ENCODE measurements at regions not wholly inside any gene's neighbourhood (a gene's known extent, or its start where the extent isn't known, plus 50 kb on each side); places are given as distances from the start of the nearest gene placed in this dataset.

DNA sequence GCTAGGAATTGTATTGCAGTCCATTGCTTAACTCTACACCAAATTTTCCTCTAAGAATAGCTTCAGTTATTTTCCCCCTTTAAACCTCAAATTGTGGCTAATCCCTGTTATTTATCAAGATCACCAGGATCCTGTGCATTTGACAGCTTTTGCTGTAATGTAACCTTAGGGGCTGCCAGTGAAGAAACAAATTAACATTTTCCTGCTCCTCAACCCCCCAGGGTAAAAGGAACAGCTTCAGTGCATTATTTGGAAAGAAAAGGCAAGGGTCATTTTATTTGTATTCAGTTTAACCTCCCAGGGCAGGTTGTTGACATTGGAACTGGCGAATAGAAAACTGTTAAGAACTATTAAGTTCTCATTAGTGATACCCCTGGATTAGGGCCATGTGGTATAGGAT, 57.0 kb downstream of the PCDH20 start:
- H3K27ac ChIP-seq = no peak overlapping the region
- no peak for TF ChIP-seq POLR2A (IDR thresholded peaks at IDR 0.05)
- no peak for TF ChIP-seq CTCF (IDR thresholded peaks at IDR 0.05)
- H3K4me1 ChIP-seq = no peaks in the 10 kb centered on the region
- no peaks in the 10 kb centered on the region for H3K9me3 ChIP-seq
- H3K27me3 ChIP-seq = no peaks in the 10 kb centered on the region
- intact Hi-C loops (cut with DNase I; ENCODE audit: low total_unique reads) = no loop called here
- 28 to 69% methylated on average over 1 of the region's 1 CpG for WGBS, 2 donors
- H3K36me3 ChIP-seq (ENCODE audit: low read depth, missing control alignments) = no peaks in the 10 kb centered on the region
- DNase-seq = no peak
- H3K4me3 ChIP-seq = no peak overlapping the region

GRCh38 chr13:61350341-61350740, 65.3 kb downstream of the PCDH20 start:
- no peaks in the 10 kb centered on the region for H3K36me3 ChIP-seq (ENCODE audit: low read depth, missing control alignments)
- H3K9me3 ChIP-seq = no peaks in the 10 kb centered on the region
- no peak overlapping the region for H3K27ac ChIP-seq
- no peak for TF ChIP-seq CTCF (IDR thresholded peaks at IDR 0.05)
- no peak for TF ChIP-seq POLR2A (IDR thresholded peaks at IDR 0.05)
- intact Hi-C loops (cut with DNase I; ENCODE audit: low total_unique reads) = no loop called here
- DNase-seq = no peak
- H3K4me3 ChIP-seq = no peak overlapping the region
- no peaks in the 10 kb centered on the region for H3K4me1 ChIP-seq
- H3K27me3 ChIP-seq = no peaks in the 10 kb centered on the region
- WGBS, 2 donors = 79 to 82% methylated on average over 5 of the region's 5 CpGs

GRCh38 chr13:61339054-61339621, 76.5 kb downstream of the PCDH20 start:
- H3K4me3 ChIP-seq = peak overlapping the region; percentile 38 to 50
- DNase-seq = peak; percentile 61

DNA sequence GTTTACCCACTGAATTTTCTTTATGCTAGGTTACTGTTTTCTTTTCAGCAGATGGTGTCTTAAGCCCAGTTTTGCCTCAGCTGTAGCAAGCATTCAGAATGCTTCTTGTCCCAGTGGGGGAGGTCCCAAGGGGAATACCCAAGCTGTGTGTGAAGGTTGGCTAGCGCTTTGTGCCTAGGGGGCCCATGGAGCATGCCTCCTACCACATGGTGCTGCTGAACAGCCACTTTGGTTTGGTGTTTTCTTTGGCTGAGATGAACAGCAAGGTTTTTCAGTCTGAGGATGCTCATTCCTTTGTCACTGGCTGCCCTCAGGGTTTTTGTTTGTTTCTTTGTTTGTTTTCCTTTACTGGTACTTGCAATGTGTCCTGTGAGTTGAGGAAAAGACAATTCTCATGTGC, 99.0 kb downstream of the PCDH20 start:
- WGBS, 2 donors = 85 to 88% methylated on average over 1 of the region's 1 CpG
- no peaks in the 10 kb centered on the region for H3K9me3 ChIP-seq
- no peaks in the 10 kb centered on the region for H3K27me3 ChIP-seq
- no peak overlapping the region for H3K4me3 ChIP-seq
- H3K27ac ChIP-seq = no peak overlapping the region
- no peak for DNase-seq
- intact Hi-C loops (cut with DNase I; ENCODE audit: low total_unique reads) = no loop called here
- H3K4me1 ChIP-seq = no peaks in the 10 kb centered on the region
- TF ChIP-seq POLR2A (IDR thresholded peaks at IDR 0.05) (no peak), CTCF (IDR thresholded peaks at IDR 0.05) (no peak)
- H3K36me3 ChIP-seq (ENCODE audit: low read depth, missing control alignments) = no peaks in the 10 kb centered on the region

More at GRCh38 chr13:61339054-61339621, 76.5 kb downstream of the PCDH20 start:
- intact Hi-C loops (cut with DNase I; ENCODE audit: low total_unique reads) = no loop called here
- WGBS, 2 donors = 82 to 91% methylated on average over 8 to 45 of the region's 45 CpGs
- H3K9me3 ChIP-seq = no peaks in the 10 kb centered on the region
- H3K36me3 ChIP-seq (ENCODE audit: low read depth, missing control alignments) = no peaks in the 10 kb centered on the region
- H3K27me3 ChIP-seq = no peaks in the 10 kb centered on the region
- no peaks in the 10 kb centered on the region for H3K4me1 ChIP-seq
- H3K27ac ChIP-seq = no peak overlapping the region
- TF ChIP-seq CTCF (IDR thresholded peaks at IDR 0.05) (no peak), POLR2A (IDR thresholded peaks at IDR 0.05) (no peak)

- H3K4me3 ChIP-seq = no peak overlapping the region
- WGBS, 2 donors = 86 to 90% methylated on average over 2 of the region's 2 CpGs
- TF ChIP-seq POLR2A (IDR thresholded peaks at IDR 0.05) (no peak), CTCF (IDR thresholded peaks at IDR 0.05) (no peak)
- H3K4me1 ChIP-seq = no peaks in the 10 kb centered on the region
- no peaks in the 10 kb centered on the region for H3K36me3 ChIP-seq (ENCODE audit: low read depth, missing control alignments)
- intact Hi-C loops (cut with DNase I; ENCODE audit: low total_unique reads) = no loop called here
- H3K9me3 ChIP-seq = no peaks in the 10 kb centered on the region
- no peak for DNase-seq
- no peak overlapping the region for H3K27ac ChIP-seq
- H3K27me3 ChIP-seq = peaks cover 3% of the 10 kb centered on the region
These were observed 121.0 kb downstream of the PCDH20 start for GRCh38 chr13:61294467-61295191.
